OCI-LY7 (cell line): ENCODE measurements at regions not wholly inside any gene's neighbourhood (a gene's known extent, or its start where the extent isn't known, plus 50 kb on each side); places are given as distances from the start of the nearest gene placed in this dataset.

Source experiments
- EZH2phosphoT487 ChIP-seq: fragments of 200-600 bp; sonication (generic); IDR thresholded peaks from 2 replicates; pipeline ENCODE4 v1.6.1; 2018; ENCODE audit warnings: low read depth, borderline replicate concordance, mild to moderate bottlenecking, mixed run types, antibody characterized with exemption, low read length, moderate library complexity, mixed read lengths
- TF ChIP-seq, protein P1 (sequence below): fragments of 200-600 bp; sonication (generic); conservative IDR thresholded peaks from 2 replicates; pipeline ENCODE4 v1.5.1; 2014; ENCODE audit warnings: mild to moderate bottlenecking, antibody characterized with exemption, low read length, moderate library complexity, mixed read lengths

DNA sequence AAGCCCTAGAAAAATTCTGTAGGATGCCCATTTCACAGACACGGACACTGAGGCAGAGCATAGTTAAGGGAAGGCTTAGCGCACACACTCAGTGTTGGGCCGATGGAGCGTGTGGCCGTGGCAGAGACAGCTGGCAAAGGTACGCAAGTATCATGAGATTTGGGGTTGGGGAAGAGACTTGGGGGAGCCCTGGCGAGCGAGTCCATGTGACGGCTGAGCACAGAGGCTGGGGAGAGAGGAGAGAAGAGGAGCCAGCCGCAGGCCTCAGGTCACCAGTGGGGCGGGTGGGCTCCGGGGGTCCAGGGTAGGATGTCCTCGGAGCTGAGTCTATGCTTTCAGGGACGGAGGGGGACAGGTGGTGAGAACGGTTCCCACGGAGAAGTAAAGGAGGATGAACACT lies 311.3 kb downstream of the CTTN start:
- TF ChIP-seq, protein P1, sequence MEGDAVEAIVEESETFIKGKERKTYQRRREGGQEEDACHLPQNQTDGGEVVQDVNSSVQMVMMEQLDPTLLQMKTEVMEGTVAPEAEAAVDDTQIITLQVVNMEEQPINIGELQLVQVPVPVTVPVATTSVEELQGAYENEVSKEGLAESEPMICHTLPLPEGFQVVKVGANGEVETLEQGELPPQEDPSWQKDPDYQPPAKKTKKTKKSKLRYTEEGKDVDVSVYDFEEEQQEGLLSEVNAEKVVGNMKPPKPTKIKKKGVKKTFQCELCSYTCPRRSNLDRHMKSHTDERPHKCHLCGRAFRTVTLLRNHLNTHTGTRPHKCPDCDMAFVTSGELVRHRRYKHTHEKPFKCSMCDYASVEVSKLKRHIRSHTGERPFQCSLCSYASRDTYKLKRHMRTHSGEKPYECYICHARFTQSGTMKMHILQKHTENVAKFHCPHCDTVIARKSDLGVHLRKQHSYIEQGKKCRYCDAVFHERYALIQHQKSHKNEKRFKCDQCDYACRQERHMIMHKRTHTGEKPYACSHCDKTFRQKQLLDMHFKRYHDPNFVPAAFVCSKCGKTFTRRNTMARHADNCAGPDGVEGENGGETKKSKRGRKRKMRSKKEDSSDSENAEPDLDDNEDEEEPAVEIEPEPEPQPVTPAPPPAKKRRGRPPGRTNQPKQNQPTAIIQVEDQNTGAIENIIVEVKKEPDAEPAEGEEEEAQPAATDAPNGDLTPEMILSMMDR: no peak
- TF ChIP-seq EZH2phosphoT487: no peak
